ACHN (cell line): ENCODE measurements at regions not wholly inside any gene's neighbourhood (a gene's known extent, or its start where the extent isn't known, plus 50 kb on each side); places are given as distances from the start of the nearest gene placed in this dataset.

Experiments
- DNase-seq: peaks from one replicate; pipeline ENCODE4 v3.0.0-alpha.2; 2015
- in situ Hi-C: cut with HindIII; loops from 2 replicates; pipeline ENCODE4 v1.10.0; 2017; ENCODE audit warnings: low sequenced_read_pairs, low pct_ligation_motif_present, low pct_unique_long_range_greater_than_20kb

GRCh38 chr16:51648526-51648925 is 497.5 kb upstream of the SALL1 start:
- DNase-seq, result no peak
- in situ Hi-C loops, result no loop called here

DNA sequence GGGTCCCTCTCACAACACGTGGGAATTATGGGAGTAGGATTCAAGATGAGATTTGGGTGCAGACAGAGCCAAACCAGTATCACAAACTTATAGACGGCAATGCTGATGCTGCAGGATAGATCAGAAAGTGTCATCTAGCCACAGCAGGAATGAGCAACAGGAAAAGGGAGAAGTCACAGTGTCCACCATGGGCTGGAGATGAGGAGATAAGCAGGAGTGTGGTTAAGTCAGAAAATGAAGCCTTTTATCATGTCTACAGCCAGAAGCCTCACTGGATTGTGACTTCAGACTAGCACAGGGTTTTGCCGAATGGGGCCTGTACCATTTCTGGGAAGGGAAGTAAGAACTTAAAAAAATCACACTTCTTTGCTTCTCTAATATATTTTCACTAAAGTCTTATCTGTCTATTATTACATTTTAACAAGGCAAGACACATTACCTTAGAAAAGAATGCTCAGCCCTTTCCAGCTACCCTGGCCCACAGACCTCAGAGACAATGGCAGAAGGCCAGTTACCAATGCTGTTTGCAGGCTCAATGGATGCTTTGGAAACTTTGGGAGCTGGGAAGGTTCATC is 490.2 kb upstream of the SALL1 start:
- no peak for DNase-seq
- in situ Hi-C loops, result no loop called here

DNA sequence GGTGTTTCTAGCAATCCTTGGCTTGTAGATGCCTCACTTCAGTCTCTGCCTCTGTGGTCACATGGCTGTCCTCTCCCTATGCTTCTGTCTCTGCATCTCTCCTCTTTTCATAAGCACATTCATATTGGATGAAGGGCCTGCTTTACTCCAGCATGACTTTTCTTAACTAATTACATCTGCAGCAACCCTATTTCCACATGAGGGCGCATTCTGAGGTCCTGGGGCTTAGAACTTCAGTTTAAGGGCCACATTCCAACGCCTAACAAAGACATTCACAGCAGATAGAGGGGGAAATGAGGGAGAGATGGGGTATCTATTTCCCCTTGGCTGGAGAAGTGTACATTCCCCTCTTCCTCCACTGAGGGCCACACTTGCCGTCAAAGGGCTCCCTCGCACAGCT is 489.1 kb upstream of the SALL1 start:
- in situ Hi-C loops, result no loop called here
- no peak for DNase-seq

- DNase-seq, result no peak
- in situ Hi-C loops, result no loop called here
These were observed 487.5 kb upstream of the SALL1 start for GRCh38 chr16:51638339-51639135.

DNA sequence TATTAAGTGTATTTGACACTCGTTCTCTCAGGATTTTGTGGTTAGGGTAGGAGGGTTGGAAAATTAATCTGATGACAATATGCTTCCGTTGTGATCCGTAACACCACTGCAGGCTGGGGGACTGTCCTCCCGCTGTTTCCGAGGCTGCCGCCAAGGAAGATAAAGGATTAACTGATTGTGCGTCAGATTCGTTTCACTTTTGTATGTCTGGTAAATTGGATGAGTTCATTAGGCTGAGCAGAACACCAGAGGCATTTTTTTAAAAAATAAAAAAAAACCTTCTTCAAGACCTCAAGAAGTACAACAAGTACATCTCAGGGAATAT is 486.7 kb upstream of the SALL1 start:
- no peak for DNase-seq
- in situ Hi-C loops, result no loop called here

GRCh38 chr16:51636920-51637769 is 486.1 kb upstream of the SALL1 start:
- DNase-seq, result no peak
- in situ Hi-C loops, result no loop called here

GRCh38 chr16:51635181-51635580 is 484.1 kb upstream of the SALL1 start:
- in situ Hi-C loops, result no loop called here

GRCh38 chr16:51630076-51630475 is 479.0 kb upstream of the SALL1 start:
- DNase-seq, result no peak
- in situ Hi-C loops, result no loop called here

More at GRCh38 chr16:51635181-51635580, 484.1 kb upstream of the SALL1 start:
- no peak for DNase-seq

- in situ Hi-C loops, result no loop called here
- no peak for DNase-seq
These were observed 478.5 kb upstream of the SALL1 start for GRCh38 chr16:51629576-51629975.

DNA sequence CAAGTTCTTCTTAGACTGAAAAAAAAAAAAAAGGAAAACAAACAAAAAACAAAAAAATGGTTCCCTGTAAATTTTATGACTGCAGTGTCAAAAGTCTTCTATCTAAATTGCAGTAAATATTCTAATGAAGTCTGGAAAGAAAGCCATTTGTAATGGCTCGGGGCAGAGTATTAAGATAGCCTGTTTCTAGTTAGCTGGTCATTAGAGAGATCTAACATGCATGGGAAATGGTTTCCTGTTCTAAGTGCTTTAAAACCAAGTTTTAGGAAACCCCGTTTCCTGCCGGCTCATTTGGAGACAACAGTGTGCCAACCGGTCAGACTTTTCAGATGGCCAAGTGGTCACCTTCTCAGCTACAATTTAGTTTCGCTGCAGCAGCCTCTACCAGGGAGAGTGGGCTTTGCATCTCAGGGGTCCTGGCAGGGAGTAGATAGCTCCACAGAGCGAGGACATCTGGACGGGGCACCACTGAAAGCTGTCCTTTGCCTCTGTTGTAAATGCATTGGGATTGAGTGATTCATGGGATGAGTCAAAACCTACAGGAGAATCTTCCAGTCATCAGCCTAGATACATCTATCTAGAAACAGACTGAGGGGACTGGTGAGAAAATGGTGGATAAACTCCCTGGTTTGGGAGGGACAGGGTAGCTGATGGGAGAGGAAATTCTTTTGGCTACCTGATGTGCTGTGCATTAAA is 473.2 kb upstream of the SALL1 start:
- DNase-seq, result no peak
- in situ Hi-C loops, result no loop called here

DNA sequence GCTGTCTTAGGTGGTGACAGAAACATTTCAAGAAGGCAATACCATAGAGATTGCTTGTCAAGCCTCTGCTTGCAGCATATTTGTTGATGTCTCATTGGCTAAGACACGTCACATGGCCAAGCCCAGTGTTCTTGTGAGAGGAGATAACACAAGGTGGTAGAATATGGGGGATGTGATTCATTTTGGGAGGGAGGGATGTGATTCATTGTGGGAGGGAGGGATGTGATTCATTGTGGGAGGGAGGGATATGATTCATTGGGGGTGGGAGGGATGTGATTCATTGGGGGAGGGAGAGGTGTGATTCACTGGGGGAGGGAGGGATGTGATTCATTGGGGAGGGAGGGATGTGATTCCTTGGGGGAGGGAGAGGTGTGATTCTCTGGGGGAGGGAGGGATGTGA is 470.5 kb upstream of the SALL1 start:
- DNase-seq, result no peak
- in situ Hi-C loops, result no loop called here

GRCh38 chr16:51615141-51615540 is 464.1 kb upstream of the SALL1 start:
- no peak for DNase-seq
- in situ Hi-C loops, result no loop called here

- in situ Hi-C loops, result no loop called here
- DNase-seq, result no peak
These were observed 456.2 kb upstream of the SALL1 start for GRCh38 chr16:51607201-51607651.

- no peak for DNase-seq
- in situ Hi-C loops, result no loop called here
These were observed 445.2 kb upstream of the SALL1 start for GRCh38 chr16:51596247-51596646.

DNA sequence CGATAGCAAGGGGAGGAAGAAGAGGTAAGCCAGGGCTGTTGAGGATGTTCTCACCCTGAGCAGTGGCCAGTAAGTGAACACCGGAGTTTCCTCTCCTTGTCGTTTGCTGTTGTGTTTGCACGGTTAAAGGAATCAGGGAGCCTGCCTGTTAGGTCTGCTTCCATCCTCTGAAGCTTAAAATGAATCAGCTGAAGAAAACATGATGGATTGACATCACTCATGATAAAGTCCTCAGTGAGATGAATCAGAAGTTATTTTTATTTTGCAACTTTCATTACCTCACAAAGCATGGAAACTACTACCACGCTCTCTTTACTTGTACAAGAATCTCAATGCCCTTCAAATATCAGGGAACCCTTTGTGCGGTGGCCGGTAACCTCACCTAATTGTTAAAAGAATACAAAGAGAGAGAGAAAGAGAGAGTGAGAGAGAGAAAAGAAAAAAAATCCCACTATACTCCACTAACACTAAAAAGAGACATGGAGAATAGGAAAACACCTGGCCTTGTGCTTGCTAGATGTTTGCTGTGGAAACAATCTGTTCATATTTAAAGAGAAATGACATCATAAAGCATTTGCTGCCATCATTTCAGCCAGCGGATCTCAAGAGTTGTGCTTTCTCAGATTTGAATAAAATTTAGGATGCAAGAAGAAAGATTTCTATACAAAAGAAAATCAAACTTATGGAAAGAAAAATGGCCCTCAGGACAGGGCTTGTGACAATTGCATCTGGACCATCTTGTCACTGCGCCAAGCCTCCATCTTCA is 441.6 kb upstream of the SALL1 start:
- no peak for DNase-seq
- in situ Hi-C loops, result no loop called here

GRCh38 chr16:51592001-51592501 is 441.0 kb upstream of the SALL1 start:
- in situ Hi-C loops, result no loop called here
- no peak for DNase-seq

- in situ Hi-C loops, result no loop called here
- no peak for DNase-seq
These were observed 440.4 kb upstream of the SALL1 start for GRCh38 chr16:51591480-51591879.

DNA sequence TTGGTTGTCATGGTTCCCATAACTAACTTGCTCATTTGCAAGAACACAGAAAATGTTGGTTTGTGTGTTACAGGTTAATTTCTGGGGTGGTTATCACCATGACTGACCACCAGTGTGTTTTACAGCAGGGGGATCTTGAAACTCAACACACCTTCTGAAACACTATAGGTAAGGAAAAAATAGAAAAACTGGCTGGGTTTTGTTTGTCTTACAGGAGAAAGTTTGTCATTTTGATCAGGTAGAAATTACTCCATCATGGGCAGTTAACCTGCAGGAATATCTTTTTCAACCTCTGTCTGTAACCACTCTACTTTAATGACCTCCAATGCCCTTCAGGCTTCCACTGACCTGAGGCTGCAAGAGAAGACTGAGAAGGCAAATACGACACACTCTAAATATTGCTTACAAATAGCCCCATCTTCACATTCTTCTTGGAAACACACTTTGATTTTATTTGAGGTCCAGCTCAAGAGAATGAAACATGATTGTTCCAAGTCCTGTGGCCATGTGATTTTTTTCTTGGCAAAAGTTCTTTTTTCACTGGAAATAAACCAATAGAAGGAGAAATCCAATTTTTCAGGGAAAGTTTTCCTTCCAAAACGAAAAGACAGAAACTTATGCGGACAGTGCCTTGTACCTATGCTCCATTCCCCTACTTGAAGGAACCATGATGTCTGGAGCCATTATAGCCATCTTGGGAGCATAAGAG is 428.7 kb upstream of the SALL1 start:
- in situ Hi-C loops, result no loop called here
- DNase-seq, result no peak
